ENCODE measurements at regions not wholly inside any gene's neighbourhood (a gene's known extent, or its start where the extent isn't known, plus 50 kb on each side); places are given as distances from the start of the nearest gene placed in this dataset.

- TF ChIP-seq CTCF (conservative IDR thresholded peaks at IDR 0.05; ENCODE audit: low read depth, low read length) (no peak), EZH2phosphoT487 (IDR thresholded peaks at IDR 0.05; ENCODE audit: borderline replicate concordance, low read length) (no peak), EZH2 (IDR thresholded peaks at IDR 0.05; ENCODE audit: low read length, unreplicated experiment) (no peak)
Observed at GRCh38 chr6:151176911-151177770, 62.6 kb upstream of the AKAP12 start.
